Colonic mucosa (tissue), 4 donors: ENCODE measurements at regions not wholly inside any gene's neighbourhood (a gene's known extent, or its start where the extent isn't known, plus 50 kb on each side); places are given as distances from the start of the nearest gene placed in this dataset.
A peak's percentile ranks its signal among the peaks of the same experiment; 100 is the strongest.

ENCODE experiments used
- DNase-seq: peaks from one replicate; pipeline ENCODE4 v3.0.0-alpha.2; 2020
- H3K27ac ChIP-seq: fragments of 200-600 bp; one replicate; pipeline ENCODE4 v1.8.0; 2021
- H3K27me3 ChIP-seq: fragments of 200-600 bp; one replicate; pipeline ENCODE4 v1.8.0; 2021
- H3K36me3 ChIP-seq: fragments of 200-600 bp; one replicate; pipeline ENCODE4 v1.8.0; 2021
- H3K4me1 ChIP-seq: fragments of 200-600 bp; one replicate; pipeline ENCODE4 v1.8.0; 2021; ENCODE audit warnings: mild to moderate bottlenecking
- H3K4me3 ChIP-seq: fragments of 200-600 bp; one replicate; pipeline ENCODE4 v1.8.0; 2021
- H3K9ac ChIP-seq, 2 donors: one replicate each; pipeline ENCODE4 v1.7.0; 2013; ENCODE audit warnings: control low read depth in 2 of 2, low read depth in 2 of 2, low read length in 2 of 2
- H3K9me3 ChIP-seq: fragments of 200-600 bp; one replicate; pipeline ENCODE4 v1.8.0; 2021
- intact Hi-C: fragments of 100-400 bp; cut with DNase I; formaldehyde crosslinking; loops from one replicate; pipeline ENCODE4 v1.14.1; 2022
- TF ChIP-seq, protein P1 (sequence below): fragments of 200-600 bp; IDR thresholded peaks from one replicate; pipeline ENCODE4 v1.8.0; 2022; ENCODE audit warnings: antibody characterized with exemption, mild to moderate bottlenecking
- donor health status: healthy.
- donor health status: DM: no; HTN: no; CAD: no.
- donor health status: DM: no; HTN: no; CAD: no.

DNA sequence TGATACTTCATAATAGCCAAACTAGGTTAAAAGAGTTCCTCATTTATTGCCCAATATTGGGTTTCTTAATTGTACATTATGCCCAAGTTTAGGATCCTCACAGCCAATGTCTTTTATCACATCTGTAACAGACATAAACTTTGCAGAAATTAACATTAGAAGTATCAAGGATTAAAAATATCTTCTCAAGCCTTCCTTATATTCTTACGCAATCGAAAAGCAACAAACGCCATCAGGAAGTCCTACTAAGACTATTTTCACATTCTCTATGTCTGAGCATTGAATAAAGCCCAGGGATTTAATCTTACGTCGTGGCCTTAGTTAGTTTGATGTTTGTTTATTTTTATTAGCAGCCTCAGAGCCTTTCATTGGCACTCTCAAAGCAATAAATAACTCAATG is 1660.4 kb upstream of the MIR17HG start:
- no peaks in the 10 kb centered on the region for H3K36me3 ChIP-seq
- H3K4me1 ChIP-seq, result no peaks in the 10 kb centered on the region
- H3K9me3 ChIP-seq, result no peaks in the 10 kb centered on the region
- no peak overlapping the region for H3K27ac ChIP-seq
- TF ChIP-seq, protein P1, sequence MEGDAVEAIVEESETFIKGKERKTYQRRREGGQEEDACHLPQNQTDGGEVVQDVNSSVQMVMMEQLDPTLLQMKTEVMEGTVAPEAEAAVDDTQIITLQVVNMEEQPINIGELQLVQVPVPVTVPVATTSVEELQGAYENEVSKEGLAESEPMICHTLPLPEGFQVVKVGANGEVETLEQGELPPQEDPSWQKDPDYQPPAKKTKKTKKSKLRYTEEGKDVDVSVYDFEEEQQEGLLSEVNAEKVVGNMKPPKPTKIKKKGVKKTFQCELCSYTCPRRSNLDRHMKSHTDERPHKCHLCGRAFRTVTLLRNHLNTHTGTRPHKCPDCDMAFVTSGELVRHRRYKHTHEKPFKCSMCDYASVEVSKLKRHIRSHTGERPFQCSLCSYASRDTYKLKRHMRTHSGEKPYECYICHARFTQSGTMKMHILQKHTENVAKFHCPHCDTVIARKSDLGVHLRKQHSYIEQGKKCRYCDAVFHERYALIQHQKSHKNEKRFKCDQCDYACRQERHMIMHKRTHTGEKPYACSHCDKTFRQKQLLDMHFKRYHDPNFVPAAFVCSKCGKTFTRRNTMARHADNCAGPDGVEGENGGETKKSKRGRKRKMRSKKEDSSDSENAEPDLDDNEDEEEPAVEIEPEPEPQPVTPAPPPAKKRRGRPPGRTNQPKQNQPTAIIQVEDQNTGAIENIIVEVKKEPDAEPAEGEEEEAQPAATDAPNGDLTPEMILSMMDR, result no peak
- intact Hi-C loops, result no loop called here
- no peak overlapping the region for H3K4me3 ChIP-seq
- H3K27me3 ChIP-seq, result no peaks in the 10 kb centered on the region
- H3K9ac ChIP-seq, result no peak overlapping the region
- DNase-seq, result no peak

DNA sequence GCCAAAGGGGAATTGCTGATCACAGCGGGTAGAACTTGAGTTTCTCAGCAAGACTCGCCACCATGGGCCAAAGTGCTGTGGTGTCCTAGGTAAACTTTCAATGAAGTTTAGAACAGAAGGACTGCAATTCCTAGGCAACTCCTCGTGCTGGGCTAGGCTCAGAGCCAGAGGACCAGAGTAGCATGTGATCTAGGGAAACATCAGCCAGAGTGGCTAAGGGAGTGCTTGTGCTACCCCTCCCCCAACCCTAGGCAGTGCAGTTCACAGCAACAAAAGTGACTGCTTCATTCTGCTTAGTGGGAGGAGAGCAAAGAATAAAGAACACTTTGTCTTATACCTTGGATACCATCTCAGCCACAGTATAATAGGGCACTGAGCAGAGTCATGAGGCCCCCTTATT is 1658.6 kb upstream of the MIR17HG start:
- Histone ChIP-seq H3K27ac (no peak overlapping the region), H3K9me3 (no peaks in the 10 kb centered on the region), H3K4me1 (no peaks in the 10 kb centered on the region), H3K9ac (no peak overlapping the region), H3K4me3 (no peak overlapping the region), H3K27me3 (no peaks in the 10 kb centered on the region), H3K36me3 (no peaks in the 10 kb centered on the region)
- intact Hi-C loops, result no loop called here
- DNase-seq, result no peak
- TF ChIP-seq, protein P1, result no peak

DNA sequence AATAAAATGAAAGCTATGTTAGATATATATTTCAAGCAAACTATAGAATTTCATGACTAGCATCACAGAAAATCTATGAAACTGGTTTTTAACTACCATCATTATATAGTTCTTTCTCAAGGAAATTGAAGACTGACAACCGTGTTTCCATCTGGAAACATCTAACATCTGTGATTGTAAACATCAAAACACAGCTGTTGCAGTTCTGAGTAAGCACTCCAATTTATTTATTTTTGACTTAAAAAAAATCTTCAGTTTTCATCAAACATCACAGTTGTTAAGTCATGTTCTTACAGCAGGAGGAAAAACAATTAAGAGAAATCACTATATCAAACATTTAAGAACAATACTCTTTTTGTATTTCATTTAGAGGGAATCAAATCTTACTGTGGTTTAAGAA is 1653.0 kb upstream of the MIR17HG start:
- Histone ChIP-seq H3K4me3 (no peak overlapping the region), H3K9me3 (no peaks in the 10 kb centered on the region), H3K27me3 (no peaks in the 10 kb centered on the region), H3K4me1 (no peaks in the 10 kb centered on the region), H3K27ac (no peak overlapping the region), H3K9ac (no peak overlapping the region), H3K36me3 (no peaks in the 10 kb centered on the region)
- intact Hi-C loops, result no loop called here
- DNase-seq, result no peak
- TF ChIP-seq, protein P1, result no peak

DNA sequence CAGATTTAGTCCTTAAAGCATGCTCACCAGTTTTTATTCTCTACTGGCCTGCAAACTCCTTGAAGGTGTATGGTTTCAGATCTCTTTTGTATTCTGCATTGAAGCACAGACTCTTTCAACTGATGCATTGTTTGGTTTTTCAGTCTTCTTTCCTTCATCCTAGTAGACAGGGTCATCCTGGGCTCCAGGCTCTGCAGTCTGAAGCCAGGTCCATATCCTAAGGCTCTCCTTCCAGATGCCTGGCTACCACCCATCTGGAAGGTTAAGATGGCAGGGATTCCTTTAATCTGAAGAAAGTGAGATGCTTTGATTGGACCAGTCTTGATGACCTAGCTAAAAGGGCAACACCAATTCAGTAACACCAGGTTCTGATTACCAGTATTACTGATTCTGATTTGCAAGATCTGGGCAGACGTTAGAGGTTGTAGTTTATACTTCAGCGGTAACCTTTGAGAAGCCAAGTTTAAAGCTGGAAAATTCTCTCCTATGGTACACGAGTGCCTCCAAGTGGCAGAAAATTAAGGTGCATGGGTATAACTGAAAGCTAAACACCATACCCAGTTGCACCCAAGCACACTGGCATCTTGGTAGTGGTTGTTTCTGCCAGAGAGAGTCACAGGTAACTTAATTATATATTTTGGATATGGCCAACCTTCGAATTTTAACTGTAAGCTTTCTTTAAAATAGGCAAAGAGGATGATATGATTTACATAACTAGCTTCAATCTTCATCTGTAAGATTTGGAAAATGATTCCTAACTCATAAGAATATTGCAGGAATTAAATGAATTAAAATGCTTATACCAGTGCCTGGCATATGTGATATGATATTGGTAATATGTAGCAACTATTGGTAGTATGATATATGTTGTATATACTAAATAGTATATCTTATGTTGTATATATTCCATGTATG is 1651.9 kb upstream of the MIR17HG start:
- DNase-seq, result peak; percentile 24
- Histone ChIP-seq H3K4me3 (no peak overlapping the region), H3K36me3 (no peaks in the 10 kb centered on the region), H3K27me3 (no peaks in the 10 kb centered on the region), H3K9me3 (no peaks in the 10 kb centered on the region), H3K27ac (no peak overlapping the region), H3K9ac (no peak overlapping the region), H3K4me1 (no peaks in the 10 kb centered on the region)
- intact Hi-C loops, result no loop called here
- TF ChIP-seq, protein P1, result peak; percentile 45

DNA sequence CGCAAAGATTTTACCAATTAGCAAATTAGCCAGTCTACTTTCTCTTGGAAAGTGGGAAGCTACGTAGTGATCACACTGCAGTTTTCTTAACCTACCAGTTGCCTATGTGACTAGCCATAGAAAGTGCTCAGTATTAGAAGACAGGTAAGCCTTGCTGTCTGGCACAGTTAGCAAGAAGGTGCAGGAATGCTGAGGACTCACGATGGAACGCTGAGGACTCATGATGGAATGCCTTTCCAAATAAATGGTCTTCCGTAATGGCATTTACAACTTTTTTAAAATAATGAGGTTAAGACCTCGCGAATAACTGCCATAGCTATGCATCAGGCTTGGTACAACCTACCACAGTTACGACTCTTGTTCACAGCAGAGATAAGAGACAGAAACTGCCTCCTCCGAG is 1645.6 kb upstream of the MIR17HG start:
- no peaks in the 10 kb centered on the region for H3K4me1 ChIP-seq
- H3K27me3 ChIP-seq, result no peaks in the 10 kb centered on the region
- no peak overlapping the region for H3K9ac ChIP-seq
- H3K4me3 ChIP-seq, result no peak overlapping the region
- H3K9me3 ChIP-seq, result no peaks in the 10 kb centered on the region
- intact Hi-C loops, result no loop called here
- no peak for DNase-seq
- TF ChIP-seq, protein P1, result no peak
- H3K27ac ChIP-seq, result no peak overlapping the region
- no peaks in the 10 kb centered on the region for H3K36me3 ChIP-seq
